ENCODE measurements at regions not wholly inside any gene's neighbourhood (a gene's known extent, or its start where the extent isn't known, plus 50 kb on each side); places are given as distances from the start of the nearest gene placed in this dataset.

GRCh38 chr2:152227969-152228592 lies 52.5 kb upstream of the STAM2 start:
- Mint-ChIP-seq H3K4me1 (peaks cover 10% of the 10 kb centered on the region), H3K9me3 (no peaks in the 10 kb centered on the region), H3K36me3 (ENCODE audit: low read depth) (no peaks in the 10 kb centered on the region), H3K4me3 (no peak overlapping the region), H3K27ac (no peak overlapping the region), H3K27me3 (ENCODE audit: insufficient read depth) (no peaks in the 10 kb centered on the region)
- no peak overlapping the region for H3K4me3 ChIP-seq (ENCODE audit: low read length)
- no peak for DNase-seq
- H3K9ac ChIP-seq (ENCODE audit: extremely low read depth, low read length, poor library complexity, severe bottlenecking): no peak overlapping the region
- TF ChIP-seq CTCF (conservative IDR thresholded peaks at IDR 0.05): no peak
- no peak overlapping the region for H3K27ac ChIP-seq (ENCODE audit: low read depth, low read length)
- H3K9me3 ChIP-seq (ENCODE audit: control insufficient read depth, low read length): no peaks in the 10 kb centered on the region
- H3K27me3 ChIP-seq (ENCODE audit: control insufficient read depth, insufficient read depth, low read length, poor library complexity, severe bottlenecking): no peaks in the 10 kb centered on the region
- 76 to 84% methylated on average over 2 to 3 of the region's 3 CpGs for WGBS, 2 experiments (ENCODE audit: insufficient coverage in 1 of 2, insufficient read length in 1 of 2)
- H3K36me3 ChIP-seq (ENCODE audit: control insufficient read depth, insufficient read depth, low read length): no peaks in the 10 kb centered on the region
- H3K4me1 ChIP-seq (ENCODE audit: control insufficient read depth, insufficient read depth, low read length): no peaks in the 10 kb centered on the region

- Mint-ChIP-seq H3K27me3 (ENCODE audit: insufficient read depth) (no peaks in the 10 kb centered on the region), H3K4me3 (no peak overlapping the region), H3K9me3 (no peaks in the 10 kb centered on the region), H3K36me3 (ENCODE audit: low read depth) (no peaks in the 10 kb centered on the region), H3K27ac (no peak overlapping the region), H3K4me1 (peaks cover 2% of the 10 kb centered on the region)
- Histone ChIP-seq H3K4me1 (ENCODE audit: control insufficient read depth, insufficient read depth, low read length) (no peaks in the 10 kb centered on the region), H3K36me3 (ENCODE audit: control insufficient read depth, insufficient read depth, low read length) (no peaks in the 10 kb centered on the region), H3K9me3 (ENCODE audit: control insufficient read depth, low read length) (no peaks in the 10 kb centered on the region), H3K27me3 (ENCODE audit: control insufficient read depth, insufficient read depth, low read length, poor library complexity, severe bottlenecking) (no peaks in the 10 kb centered on the region), H3K9ac (ENCODE audit: extremely low read depth, low read length, poor library complexity, severe bottlenecking) (no peak overlapping the region), H3K4me3 (ENCODE audit: low read length) (no peak overlapping the region), H3K27ac (ENCODE audit: low read depth, low read length) (no peak overlapping the region)
- TF ChIP-seq CTCF (conservative IDR thresholded peaks at IDR 0.05): no peak
- no peak for DNase-seq
Observed at GRCh38 chr2:152231446-152231845, 55.9 kb upstream of the STAM2 start.

GRCh38 chr2:152234277-152234676 lies 58.7 kb upstream of the STAM2 start:
- TF ChIP-seq CTCF (conservative IDR thresholded peaks at IDR 0.05): no peak
- no peaks in the 10 kb centered on the region for H3K27me3 ChIP-seq (ENCODE audit: control insufficient read depth, insufficient read depth, low read length, poor library complexity, severe bottlenecking)
- Mint-ChIP-seq H3K27ac (no peak overlapping the region), H3K36me3 (ENCODE audit: low read depth) (no peaks in the 10 kb centered on the region), H3K27me3 (ENCODE audit: insufficient read depth) (no peaks in the 10 kb centered on the region), H3K4me3 (no peak overlapping the region), H3K9me3 (no peaks in the 10 kb centered on the region), H3K4me1 (no peaks in the 10 kb centered on the region)
- H3K36me3 ChIP-seq (ENCODE audit: control insufficient read depth, insufficient read depth, low read length): no peaks in the 10 kb centered on the region
- no peak for DNase-seq
- no peaks in the 10 kb centered on the region for H3K4me1 ChIP-seq (ENCODE audit: control insufficient read depth, insufficient read depth, low read length)
- H3K9me3 ChIP-seq (ENCODE audit: control insufficient read depth, low read length): peaks cover 2% of the 10 kb centered on the region
- H3K9ac ChIP-seq (ENCODE audit: extremely low read depth, low read length, poor library complexity, severe bottlenecking): no peak overlapping the region
- no peak overlapping the region for H3K27ac ChIP-seq (ENCODE audit: low read depth, low read length)
- H3K4me3 ChIP-seq (ENCODE audit: low read length): no peak overlapping the region

Data from endodermal cell (in vitro differentiated cells).